ENCODE measurements at regions not wholly inside any gene's neighbourhood (a gene's known extent, or its start where the extent isn't known, plus 50 kb on each side); places are given as distances from the start of the nearest gene placed in this dataset.
"Not testable (repeated sequence)": the region's sequence is repeated elsewhere in the genome, so short reads cannot be mapped to it uniquely, and the experiment has no call there.

DNA sequence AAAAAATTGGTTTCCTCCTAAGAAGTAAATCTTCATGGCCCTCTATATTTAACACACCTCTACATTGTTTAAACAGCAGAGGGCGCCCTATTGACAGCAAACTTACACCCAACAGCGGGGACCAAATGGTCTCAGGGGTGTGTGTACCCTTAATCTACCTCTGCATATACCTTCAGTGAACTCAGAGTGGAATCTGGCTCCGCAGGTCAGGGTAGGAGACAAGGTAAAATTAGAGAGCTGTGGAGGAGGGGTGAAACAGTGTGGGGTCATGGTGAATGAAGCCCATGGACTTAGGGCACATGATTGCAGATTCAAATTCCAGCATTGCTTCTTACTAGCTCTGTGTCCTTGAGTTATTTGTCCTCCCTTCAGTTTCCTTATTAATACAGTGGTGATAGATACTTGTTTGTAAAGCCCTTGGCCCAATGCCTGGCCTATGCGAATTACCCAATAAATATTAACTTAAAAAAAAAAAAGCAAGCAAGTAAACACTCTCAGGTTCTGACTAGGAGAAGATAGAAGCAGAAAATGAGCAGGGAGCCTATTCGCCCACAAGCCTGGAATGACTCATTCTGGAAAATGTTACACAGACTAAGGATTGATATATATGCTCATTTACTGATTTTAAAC lies 122.9 kb downstream of the CAVIN4 start:
- DNase-seq (ENCODE audit: extremely low read depth, low read depth, low spot score): peak; percentile 16

DNA sequence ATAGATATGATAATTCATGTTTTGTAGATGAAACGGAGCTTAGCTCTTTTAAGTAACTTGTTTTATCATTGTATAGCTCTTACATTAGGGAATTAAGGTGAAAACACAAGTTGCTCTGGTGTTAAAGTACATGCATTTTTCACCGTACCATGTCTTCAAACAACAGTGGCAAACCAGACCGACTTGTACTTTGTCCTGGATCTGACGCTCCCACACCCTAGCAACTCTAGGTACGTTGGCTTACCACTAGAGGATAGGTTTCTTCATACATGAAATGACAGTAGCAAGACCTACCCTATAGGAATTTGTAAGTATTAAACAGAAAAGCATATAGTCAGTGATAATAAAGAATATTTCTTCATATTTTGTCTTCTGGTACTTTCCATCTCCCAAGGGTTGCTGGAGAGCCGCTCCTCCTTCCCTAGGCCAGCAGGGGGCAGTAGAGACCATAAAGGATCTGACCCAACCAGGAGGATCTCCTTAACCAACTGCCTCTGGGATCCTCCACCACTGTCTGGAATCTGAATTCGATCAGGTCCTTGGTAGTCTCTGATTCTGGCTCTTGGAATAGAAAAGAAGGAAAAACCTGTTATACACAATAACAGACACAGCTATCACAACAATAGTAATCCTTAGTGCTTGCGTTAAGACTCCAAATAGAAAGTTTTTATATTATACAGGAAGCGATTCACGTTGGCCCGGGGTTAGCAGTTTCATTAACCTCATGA lies 136.7 kb downstream of the CAVIN4 start:
- DNase-seq (ENCODE audit: extremely low read depth, low read depth, low spot score): peak; percentile 33

DNA sequence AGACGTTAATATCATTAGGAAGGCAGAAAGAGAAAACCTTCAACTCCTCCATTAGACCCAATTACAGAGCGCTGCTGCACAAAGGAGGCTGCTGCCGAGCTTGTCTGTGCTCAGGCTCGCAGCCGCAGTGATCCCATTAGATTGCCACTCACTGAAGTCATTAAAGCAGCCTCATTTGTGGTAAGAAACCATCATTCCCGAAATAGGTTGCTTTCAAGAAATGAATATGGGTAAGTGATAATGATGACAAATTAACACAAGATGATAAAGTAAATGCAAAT lies 137.2 kb downstream of the CAVIN4 start:
- DNase-seq (ENCODE audit: extremely low read depth, low read depth, low spot score): no peak

DNA sequence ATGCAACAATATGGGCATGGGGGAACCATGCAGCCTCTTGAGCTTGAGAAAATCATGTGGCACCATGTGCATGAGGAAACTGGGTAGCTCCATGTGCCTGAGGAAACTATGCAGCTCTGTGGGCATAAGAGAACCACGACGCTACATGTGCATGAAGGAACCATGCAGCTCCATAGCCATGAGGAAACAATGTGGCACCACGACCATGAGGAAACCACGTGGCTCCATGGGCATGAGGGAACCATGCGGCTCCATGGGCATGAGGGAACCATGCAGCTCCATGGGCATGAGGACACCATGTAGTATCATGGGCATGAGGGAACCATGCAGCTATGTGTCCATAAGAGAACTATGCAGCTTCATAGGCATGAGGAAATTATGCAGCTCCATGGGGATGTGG lies 140.8 kb downstream of the CAVIN4 start:
- DNase-seq (ENCODE audit: extremely low read depth, low read depth, low spot score): no peak

DNA sequence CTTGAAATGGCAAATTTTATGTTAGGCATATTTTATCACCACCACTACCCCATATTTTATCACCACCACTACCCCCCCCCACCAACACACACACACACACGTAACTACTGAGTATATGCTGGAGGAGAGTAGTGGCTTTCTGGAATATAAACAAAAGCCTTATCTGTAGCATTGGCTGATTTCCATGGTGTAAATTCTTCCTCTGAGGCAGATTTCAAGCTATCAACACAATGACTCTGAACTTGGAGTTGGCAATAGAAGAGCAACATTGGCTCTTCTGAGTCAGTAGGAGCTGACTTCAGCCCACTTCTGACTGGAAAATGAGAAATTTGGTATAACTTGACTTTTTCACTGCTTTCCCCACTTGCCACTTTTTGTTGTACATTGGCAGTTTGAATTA lies 143.0 kb downstream of the CAVIN4 start:
- no peak for DNase-seq (ENCODE audit: extremely low read depth, low read depth, low spot score)

DNA sequence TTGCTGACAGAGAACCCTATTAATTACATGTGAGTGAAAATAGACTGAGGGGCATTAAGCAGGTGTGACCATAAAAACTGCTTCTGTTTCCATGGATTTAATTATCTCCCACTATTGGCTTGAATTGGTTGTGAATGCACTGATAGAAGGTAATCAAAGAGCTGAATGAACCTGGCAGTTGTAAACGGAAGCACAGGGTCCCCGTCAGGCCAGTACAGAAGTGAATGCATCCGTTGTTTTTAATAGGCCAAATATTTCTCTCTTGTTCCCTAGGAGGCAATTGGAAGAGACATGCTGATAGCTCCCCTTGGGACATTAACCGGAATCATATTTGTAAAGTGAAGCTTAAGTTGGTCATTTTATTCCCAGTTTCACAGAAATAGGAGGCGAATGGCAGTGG lies 147.0 kb downstream of the CAVIN4 start:
- no peak for DNase-seq (ENCODE audit: extremely low read depth, low read depth, low spot score)

DNA sequence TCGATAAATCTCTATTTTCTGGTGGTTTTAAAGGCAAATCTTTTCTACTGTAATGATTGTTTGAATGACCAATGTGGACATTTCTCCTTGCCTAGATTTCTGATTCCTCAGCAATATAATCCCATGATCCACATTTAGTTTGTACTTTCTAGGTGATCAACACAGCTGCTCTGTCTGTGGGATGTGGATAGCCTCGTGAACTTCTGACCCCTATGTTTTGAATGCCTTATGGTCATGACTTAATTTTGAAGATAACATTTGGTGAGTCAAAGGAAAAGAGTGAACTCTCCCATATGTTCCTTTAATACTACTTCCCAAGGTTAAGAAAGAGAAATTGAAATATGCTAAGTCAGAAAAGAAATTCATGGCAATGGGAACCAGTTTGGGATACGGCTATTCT lies 147.5 kb downstream of the CAVIN4 start:
- DNase-seq (ENCODE audit: extremely low read depth, low read depth, low spot score): no peak

DNA sequence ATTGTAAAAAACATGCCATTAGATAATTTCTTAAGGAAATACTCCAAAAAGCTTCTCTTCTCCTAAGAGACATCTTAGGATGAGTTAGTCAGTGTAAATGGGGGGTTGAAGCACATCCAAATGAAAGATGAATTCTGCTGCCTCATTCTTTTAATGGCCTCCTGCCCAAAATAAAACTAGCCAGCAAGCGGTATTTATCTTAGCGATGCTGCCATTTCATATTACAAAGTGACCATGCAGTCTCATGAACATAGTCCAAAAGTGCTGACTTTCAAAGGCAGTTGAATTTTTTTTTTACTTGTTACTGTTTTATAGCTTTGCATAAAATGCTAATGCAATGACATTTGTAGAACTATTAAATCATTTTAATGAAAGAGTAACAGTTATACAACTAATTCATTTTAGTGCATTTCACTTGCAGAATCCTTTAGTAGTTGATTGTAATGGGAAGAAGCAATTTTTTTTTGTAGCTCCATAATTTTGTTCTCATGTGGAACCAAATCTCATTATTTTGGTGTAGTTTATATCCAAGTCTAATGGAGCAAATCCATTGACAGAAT lies 151.5 kb downstream of the CAVIN4 start:
- DNase-seq (ENCODE audit: extremely low read depth, low read depth, low spot score): no peak

DNA sequence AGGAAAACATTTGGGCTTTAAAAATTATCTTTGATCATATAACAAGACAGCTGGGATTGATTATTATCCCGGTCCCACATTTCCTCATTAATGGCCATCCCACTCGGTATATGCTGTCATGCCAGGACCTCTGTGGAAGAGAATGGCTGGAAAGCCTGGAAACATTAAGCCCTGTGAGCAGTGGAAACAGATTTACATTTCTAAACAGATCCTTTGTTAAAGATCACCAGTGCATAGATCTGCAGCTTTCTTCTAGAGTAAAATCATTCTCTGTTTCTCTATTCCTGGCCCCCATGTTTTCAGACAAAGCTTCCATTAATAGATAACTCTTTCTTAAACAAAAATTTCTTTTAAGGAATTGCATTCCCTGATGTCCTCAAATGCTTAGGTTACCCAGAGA lies 152.2 kb downstream of the CAVIN4 start:
- no peak for DNase-seq (ENCODE audit: extremely low read depth, low read depth, low spot score)

DNA sequence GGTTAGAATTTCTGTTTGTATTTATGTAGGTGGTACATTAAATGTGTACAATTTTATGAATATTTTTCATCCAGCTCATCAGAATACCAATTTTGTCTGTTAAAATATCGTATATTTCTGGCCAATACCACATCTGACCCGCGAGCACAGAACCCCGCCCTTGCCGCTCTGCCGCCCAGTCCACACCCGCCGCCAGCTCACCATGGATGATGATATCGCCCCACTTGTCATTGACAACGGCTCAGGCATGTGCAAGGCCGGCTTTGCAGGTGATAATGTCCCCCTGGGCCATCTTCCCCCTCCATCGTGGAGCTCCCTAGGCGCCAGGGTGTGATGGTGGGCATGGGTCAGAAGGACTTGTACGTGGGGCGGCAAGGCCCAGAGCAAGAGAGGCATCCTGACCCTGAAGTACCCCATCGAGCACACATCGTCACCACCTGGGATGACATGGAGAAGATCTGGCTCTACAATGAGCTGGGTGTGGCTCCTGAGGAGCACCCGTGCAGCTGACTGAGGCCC lies 153.2 kb downstream of the CAVIN4 start:
- no peak for DNase-seq (ENCODE audit: extremely low read depth, low read depth, low spot score)

DNA sequence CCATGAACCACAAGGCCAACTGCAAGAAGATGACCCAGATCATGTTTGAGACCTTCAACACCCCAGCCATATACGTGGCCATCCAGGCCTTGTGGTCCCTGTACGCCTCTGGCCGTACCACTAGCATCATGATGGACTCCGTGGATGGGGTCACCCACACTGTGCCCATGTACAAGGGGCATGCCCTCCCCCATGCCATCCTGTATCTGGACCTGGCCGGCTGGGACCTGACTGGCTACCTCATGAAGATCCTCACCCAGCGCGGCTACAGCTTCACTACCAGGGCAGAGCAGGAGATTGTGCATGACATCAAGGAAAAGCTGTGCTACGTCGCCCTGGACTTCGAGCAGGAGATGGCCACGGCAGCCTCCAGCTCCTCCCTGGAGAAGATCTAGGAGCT lies 153.7 kb downstream of the CAVIN4 start:
- no peak for DNase-seq (ENCODE audit: extremely low read depth, low read depth, low spot score)

DNA sequence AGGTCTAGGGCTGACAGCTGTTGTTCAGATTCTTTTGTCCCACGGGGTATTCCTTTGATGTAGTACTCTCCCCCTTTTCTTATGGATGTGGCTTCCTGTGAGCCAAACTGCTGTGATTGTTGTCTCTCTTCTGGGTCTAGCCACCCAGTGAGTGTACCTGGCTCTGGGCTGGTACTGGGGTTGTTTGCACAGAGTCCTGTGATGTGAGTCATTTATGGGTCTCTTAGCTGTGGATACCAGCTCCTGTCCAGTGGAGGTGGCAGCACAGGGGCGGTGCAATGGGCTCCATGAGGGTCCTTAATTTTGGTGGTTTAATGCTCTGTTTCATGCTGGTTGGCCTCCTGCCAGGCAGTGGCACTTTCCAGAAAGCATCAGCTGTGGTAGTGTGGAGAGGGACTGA lies 161.3 kb downstream of the CAVIN4 start:
- no peak for DNase-seq (ENCODE audit: extremely low read depth, low read depth, low spot score)

DNA sequence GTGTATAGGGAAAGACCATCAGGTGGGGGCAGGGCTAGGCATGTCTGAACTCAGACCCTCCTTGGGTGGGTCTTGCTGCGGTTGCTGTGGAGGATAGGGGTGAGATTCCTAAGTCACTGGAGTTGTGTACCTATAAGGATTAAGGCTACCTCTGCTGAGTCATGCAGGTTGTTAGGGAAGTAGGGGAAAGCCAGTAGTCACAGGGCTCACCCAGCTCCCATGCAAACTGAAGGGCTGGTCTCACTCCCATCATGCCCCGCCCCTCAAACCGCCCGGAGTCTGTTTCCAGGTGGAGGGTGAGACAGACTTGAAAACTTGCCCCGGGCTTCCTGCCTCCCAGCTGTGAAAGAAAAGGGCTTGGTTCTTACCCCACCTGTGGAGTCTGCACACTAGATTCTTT lies 161.8 kb downstream of the CAVIN4 start:
- no peak for DNase-seq (ENCODE audit: extremely low read depth, low read depth, low spot score)

DNA sequence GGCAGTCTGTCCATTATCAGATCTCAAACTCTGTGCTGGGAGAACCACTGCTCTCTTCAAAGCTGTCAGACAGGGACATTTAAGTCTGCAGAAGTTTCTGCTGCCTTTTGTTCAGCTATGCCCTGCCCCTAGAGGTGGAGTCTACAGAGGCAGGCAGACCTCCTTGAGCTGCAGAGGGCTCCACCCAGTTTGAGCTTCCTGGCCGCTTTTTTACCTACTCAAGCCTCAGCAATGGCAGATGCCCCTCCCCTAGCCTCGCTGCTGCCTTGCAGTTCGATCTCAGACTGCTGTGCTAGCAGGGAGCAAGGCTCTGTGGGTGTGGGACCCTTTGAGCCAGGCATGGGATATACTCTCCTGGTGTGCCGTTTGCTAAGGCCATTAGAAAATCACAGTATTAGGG lies 171.1 kb downstream of the CAVIN4 start:
- not testable (repeated sequence) for DNase-seq (ENCODE audit: extremely low read depth, low read depth, low spot score)

DNA sequence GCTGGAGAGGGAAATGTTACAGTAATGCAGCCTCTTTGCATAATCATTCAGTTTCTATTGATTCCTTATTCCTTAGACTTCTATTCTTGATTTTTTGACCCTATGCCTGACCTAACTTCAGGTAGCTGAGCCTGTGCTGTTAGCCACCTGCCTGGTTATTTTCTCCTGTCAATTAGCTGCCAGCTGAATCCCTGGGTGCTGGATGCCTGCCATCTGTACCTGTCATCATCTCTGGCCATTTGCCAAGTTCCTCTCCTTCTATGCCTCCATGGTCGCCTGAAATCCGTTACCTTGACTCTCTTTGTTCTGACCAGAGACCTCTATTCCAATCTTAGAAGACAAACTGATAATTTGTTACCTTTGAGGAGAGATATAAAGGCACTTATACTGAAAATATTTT lies 178.3 kb downstream of the CAVIN4 start:
- DNase-seq (ENCODE audit: extremely low read depth, low read depth, low spot score): no peak

DNA sequence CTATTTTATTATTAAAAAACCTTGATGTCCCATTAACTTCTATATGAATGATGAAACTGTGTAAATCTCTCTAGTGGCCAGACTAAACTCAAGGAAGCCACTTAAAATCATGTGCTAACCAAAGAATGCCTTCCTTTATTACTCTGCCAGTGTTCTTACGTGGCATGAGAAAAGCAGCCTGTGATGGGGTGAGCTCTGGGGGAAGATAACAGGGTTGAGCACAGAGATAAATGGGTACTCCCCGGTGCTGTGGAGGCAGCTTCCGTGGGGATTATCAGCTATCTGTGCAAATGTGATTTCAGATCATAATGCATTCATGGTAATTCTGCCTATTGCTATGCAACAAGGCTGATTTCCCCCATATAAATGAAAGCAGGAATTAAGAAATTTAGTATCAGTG lies 181.3 kb downstream of the CAVIN4 start:
- DNase-seq (ENCODE audit: extremely low read depth, low read depth, low spot score): no peak

DNA sequence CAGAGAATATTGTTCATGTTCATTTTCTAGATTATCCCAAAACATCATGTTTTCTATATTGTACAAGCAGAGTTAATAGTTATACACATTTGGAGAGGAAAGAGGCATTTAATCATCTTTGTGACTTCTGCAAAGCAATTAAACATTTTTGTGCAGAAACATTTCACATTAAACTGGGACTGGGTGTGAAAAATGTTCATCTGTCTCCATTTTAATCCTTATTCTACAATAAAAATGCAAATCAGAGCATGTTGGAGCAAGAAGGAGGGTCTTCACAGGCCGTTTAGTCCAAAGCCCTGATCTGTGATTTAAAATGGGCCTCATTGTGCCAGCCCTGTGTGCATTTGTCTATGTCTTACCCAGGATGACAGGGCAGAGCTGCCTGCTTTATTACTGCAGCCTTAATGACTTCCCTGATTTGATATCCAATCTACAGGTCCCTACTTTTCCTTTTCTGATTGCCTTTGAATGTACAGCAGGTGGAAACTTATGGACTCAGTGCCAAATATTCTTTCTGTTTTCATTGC lies 183.5 kb downstream of the CAVIN4 start:
- DNase-seq (ENCODE audit: extremely low read depth, low read depth, low spot score): no peak

DNA sequence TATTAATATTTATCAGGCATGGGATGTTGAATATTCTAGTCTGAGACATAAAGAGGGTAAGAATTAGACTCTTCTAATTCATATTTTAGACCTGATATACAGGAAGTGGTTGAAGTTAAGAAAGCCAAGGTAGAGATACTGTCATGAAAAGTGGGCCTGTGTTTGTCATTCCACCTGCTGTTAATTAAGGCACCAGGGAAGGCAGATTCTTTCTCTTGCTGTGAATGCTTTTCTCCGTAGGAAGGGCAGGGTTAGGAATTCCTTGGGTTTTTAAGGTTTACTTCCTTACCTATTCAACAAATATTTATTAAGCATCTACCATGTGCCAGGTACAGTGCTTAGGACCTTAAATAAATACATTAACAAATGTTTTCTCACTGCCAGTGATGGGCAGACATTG lies 196.4 kb downstream of the CAVIN4 start:
- DNase-seq (ENCODE audit: extremely low read depth, low read depth, low spot score): no peak

DNA sequence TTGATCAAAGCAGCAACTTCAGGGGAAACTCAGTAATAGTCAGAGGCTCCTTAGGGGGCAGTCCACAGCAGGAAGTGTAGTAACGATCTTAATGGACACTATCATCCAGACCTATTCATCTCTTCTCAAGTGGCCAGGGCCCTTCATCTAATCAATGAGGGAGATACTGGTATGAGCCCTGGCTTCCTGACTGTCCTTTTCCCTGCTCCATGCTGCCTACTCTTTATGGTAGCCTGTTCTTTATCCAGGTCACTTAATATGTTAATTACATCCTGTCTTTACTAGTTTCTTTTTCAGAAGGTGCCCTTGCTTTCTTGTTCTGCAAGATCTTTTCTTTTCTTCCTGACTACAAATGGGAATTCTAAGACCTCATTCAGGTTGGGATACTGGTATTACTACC lies 197.1 kb downstream of the CAVIN4 start:
- no peak for DNase-seq (ENCODE audit: extremely low read depth, low read depth, low spot score)

DNA sequence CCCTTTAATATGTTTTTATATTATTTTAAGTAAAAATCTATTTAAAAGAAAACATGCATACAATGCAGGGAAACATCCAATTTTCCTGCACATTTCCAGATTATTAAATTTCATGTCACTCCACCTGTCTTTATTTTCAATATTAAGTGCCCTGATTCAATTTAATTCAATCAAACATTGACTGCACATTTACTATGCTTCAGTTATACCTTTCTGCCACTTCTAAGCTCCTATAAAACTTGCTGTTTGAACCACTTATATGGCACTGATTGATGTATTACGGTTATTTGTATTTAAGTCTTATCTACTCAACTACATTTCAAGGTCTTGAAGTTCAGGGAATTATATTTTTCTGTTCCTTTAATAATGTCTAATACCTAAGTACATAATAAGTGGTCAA lies 198.0 kb downstream of the CAVIN4 start:
- no peak for DNase-seq (ENCODE audit: extremely low read depth, low read depth, low spot score)

DNA sequence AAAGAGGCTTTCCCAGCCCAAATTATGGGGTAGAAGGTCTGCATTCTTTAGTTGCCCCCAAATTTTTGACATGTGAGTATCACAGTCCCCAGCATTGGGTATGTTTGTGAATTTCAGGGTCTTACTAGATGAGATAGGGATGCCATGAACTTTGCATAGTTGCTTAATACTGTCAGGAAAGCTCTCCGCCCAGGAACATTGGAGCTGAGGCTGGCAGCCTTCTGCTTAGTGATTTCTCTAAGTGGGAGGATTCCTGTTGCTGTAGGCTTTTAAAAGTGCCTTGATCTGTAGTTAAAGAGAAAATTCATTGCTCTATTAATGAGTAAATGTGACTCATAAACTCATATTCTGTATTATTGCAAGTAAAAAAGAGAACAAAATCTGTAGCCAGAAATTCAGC lies 206.9 kb downstream of the CAVIN4 start:
- DNase-seq (ENCODE audit: extremely low read depth, low read depth, low spot score): no peak

DNA sequence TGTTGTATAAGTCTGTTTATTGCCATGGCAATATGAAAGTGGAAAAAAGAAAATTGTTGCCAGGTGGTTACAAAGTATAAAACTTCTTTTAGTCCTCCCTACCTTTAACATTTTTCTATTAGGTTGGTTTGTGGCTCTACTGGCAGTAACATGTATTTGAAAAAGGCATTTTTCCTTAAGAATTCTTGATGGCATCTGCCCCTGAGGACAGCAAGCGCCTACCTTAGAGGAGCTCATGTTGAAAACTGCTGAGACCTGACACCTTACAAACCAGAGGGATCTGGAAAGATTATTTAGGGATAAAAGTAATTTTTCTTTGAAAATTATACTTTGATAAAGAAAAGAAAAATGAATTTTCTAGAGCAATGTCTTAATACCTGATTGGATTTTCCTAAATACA lies 208.1 kb downstream of the CAVIN4 start:
- no peak for DNase-seq (ENCODE audit: extremely low read depth, low read depth, low spot score)

Measured in glomerular endothelial cell (primary cell).